ENCODE measurements at regions not wholly inside any gene's neighbourhood (a gene's known extent, or its start where the extent isn't known, plus 50 kb on each side); places are given as distances from the start of the nearest gene placed in this dataset.
"Not testable (repeated sequence)": the region's sequence is repeated elsewhere in the genome, so short reads cannot be mapped to it uniquely, and the experiment has no call there.

DNA sequence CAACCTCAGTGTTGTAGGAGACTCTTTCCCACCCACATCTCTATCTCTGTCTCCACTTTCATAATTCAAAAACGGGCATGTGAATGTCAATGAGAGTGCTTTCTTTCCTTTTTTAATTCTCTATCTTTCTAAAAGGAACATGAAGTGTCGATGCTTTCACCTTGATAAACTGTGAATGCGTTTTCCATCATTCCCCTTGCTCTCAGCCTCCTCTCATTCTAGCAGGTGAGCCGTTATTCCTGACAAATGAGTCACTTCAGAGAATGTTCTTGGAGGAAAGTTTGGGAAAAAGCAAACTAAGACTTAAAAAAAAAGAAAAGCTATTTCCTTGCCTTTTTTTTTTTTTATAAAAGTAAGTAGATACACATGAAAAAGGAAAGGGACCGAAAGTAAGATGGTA, 226.0 kb upstream of the C1orf87 start:
- DNase-seq: no peak

DNA sequence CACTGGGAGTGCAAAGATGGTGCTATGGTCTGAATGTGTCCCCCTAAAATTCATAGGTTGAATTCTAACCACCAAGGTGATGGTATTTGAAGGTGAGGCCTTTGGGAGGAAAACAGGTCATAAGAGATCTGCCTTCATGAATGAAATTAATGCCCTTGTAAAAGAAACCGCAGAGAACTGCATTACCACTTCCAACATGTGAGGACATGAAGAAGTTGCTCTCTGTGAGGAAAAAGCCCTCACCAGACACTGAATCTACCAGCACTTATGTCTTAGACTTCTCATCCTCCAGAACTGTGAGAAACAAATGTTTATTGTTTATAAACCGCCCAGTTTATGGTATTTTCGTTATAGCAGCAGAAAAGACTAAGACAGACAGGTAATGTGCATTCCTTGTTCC, 224.7 kb upstream of the C1orf87 start:
- no peak for DNase-seq

DNA sequence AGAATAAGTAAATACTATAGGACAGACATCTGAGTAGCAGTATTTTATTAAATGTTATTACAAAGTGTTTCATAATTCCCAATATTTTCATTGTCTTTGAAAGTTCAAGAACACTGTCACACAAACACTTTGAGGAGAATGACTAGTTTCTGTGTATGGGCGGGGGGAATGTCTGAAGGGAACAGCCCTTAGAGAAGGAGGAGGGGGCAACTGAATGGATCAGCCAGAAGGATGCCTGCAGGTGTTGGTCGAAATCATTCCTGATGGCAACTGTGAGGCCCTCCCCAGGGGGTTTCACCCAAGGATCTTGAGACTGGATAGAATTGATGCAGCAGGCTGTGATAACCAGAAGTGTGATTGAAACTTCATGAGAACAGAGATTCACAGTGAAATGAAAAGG, 223.2 kb upstream of the C1orf87 start:
- no peak for DNase-seq

DNA sequence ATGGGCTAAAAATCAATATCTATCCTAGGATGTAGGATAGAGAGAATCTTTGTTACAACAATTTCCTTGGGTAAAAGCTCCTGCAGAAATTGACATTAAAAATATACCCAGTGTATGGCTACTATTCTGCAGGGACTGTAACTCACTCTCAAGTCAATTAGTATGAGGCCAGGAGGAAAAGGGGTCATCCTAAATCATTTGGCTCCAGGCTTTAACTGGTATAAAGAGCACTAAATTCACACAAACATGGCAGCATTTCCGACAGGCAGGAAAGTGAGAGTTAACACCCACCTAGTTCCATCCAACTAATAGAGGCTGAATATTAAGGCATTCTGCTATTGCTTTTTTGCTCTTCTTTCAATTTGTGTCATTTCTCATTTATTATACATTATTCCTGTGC, 218.6 kb upstream of the C1orf87 start:
- no peak for DNase-seq

DNA sequence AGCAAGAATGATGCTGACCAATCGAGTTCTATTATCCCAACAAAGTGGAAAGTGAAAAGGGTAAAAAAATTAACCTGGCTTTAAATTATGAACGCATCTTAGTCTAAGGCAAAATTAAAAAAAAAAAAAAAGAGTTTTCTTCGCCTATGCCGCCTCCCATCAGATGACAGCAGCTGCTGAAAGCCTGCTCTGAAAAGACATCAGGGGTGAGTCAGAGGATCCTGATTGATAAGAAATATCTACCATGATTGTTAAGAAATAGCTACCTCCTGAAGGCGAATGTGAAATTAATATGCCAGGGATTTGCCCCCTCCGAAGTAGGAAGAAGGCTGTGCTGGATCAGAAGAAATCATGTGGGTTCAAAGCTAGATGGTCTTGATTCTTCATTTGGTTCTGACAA, 216.8 kb upstream of the C1orf87 start:
- DNase-seq: no peak

DNA sequence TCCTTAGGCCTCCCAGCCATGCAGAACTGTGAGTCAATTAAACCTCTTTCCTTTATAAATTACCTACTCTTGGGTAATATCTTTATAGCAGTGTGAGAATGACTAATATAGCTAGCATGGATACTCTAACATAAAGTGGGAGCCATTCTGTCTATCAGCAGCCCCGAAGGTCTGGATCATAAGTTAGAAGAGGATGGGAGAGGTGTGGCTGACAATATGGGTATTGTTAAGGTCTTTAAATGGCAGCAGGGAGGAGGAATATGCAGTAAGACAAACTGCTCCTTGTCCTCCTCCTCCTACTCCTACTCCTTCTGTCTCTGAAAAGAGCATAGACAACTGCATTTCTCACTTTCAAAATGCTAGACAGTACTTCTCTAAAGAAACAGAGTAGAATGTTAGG, 214.0 kb upstream of the C1orf87 start:
- no peak for DNase-seq

DNA sequence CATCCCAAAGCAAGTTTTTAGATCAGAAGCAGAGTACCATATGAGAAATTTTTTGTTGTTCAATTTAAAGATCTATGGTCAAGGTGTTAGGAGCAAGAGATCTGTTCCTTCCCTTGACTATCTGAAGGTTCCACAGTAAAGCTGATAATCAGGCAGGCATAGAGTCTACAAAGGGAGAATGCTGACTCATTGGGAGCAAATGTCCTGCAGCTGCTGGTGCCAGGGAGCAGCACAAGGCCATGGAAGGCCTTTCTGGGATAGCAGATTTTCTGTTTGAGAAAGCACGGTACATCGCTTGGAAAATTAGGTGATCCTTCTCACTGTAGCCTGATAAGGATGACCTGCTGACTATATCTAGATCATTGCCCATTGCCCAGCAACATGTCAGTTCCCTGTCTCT, 210.1 kb upstream of the C1orf87 start:
- no peak for DNase-seq

DNA sequence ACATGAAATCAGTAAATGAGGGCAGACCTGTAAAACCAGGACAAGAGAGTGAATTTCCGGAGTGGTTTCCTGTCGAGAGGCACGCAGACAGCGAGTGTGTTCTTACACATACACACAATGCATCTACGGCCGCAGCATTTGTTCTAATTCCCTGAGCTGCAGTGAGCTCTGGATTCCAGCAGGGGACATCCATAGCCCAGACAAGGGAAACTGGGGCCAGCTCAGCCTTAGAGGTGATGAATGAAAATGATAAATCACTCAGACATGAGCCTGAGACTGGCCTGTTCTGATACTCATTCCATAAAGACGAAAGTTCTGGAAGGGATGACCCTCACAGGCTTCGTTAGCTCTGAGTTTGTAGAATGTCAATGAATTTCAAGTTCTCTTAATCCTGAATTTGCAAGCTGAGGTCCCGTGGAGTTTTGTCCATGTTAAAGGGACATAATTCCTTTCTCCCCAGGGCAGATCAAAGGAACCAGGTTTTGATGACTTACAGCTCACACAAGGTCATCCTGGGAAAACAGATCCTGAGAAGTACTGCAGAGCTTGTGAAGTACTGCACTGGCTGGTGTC, 207.9 kb upstream of the C1orf87 start:
- no peak for DNase-seq

DNA sequence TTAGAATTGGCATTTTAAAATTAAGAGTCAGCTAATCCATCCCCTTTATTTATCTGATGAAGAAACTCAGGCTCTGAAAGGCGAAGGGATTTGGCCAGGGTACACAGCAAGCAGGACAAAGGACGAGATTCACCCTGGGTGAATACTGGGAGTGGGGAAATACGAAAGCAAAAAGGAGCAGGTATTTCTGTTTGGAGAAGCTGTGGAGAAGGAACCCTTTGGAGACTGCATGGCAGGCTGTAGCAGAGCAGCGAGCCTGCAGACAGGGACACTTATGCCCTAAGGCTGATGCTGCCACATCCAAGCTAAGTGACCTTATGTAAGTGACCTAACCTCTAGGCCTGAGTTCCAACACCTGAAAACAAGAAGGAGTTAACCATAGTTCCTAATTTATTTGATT, 207.2 kb upstream of the C1orf87 start:
- DNase-seq: no peak

DNA sequence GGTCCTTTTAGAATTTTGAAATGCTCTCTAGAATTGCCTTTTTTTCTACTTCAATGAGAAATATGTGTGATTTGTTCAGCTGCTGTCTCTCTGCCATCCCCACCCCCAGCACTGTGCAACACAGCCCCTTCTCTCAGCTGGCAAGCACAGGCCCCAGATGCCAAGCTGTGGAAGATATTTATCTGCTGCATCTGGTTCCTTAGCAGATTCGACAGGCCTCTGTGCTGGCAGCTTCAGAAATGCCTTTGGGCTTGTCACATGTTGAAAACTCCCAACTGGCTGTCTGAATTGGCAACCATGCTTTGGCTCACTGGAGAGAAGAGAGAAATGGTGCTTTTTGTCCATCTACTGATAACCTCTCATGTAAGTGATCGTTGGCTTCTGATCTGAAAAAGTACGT, 206.7 kb upstream of the C1orf87 start:
- DNase-seq: no peak

DNA sequence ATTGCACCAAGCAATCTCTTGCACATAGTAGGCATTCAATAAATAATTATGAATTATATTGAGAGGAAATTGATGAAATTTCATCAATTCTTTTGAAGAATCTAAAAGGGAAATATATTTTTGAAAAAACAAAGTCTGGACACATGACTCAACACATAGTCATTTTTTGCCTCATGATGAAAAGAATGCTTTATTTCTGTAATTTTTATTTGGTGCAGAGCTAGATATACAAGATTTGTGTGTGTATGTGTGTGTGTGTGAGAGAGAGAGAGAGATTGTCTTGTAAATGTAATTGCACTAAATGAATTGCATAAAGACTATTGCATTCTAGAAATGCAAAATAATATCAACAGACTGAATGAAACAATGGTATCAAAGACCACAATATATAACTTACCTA, 206.2 kb upstream of the C1orf87 start:
- no peak for DNase-seq

DNA sequence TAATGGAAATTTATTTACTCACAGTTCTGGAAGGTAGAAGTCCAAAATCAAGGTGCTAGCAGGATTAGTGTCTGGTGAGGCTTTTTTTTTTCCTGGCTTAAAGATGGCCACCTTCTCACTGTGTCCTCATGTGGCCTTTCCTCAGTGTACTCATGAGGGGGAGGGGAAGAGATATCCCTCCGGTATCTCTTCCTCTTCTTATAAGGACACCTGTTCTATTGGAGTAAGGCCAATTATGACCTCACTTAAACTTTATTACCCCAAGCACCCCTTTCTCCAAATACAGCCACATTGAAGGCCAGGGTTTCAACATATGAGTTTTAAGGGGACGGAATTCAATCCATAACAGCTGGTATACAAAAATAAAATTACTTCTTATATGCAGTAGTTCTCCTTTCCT, 203.7 kb upstream of the C1orf87 start:
- DNase-seq: no peak

DNA sequence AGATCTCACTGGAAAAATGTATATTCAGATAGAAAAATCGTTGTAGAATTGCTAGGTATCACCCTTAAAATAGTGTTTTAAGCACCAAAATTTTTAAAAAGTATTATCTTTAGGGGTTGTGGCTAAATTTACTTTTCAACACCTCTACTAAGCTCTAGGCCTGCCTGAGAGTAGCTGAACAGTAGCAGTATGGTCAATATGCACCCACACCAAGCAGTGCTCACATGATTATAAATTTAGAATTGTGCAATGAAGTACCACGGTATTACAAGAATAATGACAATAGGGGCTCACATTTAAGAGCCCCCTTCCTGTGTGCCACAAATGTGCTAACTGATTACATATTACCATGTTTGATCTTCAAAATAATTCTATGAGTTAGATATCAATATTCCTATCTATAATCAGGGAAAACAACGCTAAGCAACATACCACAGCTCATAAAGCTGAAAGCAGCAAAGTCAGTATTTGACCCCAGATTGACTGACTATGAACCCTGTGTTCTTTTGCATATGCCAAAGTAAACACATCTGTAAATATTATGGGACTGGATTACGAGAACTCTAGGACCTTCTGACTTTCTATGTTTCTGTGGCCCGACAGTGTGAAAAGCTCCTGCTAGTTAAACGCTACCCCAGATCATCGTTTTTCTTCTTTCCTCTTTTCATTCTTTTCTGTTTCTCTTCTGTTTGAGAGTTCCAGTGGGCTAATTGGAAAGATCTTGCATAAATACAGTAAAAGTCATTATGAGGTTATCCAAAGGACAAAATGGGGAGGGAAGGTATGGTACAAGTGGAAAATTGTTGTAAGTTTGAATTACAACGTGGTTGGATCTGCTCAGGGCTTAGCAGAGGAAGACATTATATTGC, 201.1 kb upstream of the C1orf87 start:
- no peak for DNase-seq

DNA sequence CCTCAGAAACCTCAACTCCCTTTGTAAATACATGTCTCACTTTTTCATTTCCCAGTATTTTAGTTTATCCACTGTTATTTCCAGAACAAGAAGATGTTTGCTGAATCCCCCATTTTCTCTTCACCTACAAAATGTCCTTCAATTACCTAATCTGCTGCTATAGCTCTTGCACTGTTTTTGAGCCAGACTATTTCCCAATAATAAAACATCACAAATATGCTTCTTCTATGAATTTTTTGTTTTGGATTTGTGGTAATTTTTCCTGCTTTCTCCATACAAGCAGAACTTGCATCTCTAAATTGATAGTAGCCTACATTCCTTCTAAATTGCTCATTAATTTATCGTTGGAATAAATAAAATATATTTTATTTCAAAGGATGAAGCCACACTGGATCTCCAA, 199.6 kb upstream of the C1orf87 start:
- no peak for DNase-seq

DNA sequence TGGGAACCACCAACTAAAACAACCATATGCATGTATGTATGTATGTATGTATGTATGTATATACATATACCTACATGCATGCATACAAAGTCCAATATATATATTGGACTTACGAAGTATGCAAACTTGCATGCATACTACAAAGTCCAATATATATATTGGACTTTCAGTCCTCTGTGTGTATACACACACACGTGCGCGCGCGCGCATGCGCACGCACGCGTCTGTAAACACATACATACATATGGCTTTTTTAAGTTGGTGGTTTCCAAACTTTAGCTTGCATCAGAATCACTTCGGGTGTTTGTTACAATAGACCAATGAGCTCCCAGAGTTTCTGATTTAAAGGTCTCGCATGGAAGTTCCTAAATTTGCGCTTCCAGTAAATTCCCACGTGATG, 197.5 kb upstream of the C1orf87 start:
- no peak for DNase-seq

DNA sequence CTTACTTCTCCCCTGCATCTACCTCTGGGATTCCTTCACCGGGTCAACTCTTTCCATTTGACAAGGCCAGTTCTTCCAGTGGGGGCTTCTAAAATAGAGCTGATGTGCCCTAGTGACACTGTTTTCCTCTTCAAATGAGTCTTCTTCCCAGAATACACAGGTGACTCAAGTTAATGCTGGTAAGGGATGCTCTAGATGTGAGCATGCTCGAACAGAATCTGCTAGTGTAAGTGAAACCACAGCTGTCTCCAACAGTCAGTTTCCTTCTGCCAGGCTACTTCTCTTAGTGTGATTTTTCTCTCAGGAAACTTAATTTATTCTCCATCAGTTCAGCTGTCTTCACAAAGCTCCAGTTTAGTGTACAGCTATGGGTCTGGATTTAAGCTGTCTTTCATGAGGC, 194.9 kb upstream of the C1orf87 start:
- no peak for DNase-seq

DNA sequence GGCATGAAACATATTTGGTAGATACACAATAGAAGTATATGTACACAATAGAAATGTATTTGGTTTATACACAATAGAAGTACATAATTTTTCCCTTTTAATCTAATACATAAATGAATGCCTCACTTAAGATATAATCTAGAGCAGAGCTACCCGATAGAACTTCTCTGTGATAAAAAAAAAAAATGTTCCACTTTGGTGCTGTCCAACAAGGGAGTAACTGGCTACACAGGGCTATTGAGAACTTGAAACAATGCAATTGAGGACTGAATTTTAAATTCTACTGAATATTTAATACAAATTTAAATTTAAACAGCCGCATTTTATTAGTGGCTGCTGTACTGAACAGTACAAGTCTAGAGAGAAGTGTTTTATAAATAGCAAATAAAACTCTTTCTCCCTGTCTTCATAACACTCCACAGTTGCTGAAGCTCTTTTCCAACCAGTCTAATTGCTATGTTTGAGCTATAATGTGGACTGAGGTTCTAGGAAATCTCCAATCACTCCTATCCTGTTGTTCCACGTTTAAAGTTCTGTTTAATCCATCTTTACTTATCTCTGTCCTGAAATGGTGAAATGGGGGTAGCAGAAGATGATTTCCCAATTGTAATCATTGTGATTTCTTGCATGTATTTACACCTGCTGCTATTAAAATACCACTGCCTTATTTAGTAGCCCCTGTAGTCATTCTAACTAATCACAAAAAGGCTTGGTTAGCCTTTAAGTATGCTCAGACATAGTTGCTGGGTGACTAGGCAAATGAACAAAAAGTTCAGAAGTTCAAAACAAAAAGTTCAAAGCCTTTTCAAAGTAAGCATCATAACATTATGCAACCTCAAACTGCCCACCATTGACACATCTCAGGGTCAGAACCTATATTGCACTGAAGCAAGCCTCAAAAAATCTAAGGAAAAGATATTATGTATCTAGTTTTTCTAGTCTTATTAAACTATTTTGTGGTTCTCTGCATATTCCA, 192.3 kb upstream of the C1orf87 start:
- DNase-seq: no peak

DNA sequence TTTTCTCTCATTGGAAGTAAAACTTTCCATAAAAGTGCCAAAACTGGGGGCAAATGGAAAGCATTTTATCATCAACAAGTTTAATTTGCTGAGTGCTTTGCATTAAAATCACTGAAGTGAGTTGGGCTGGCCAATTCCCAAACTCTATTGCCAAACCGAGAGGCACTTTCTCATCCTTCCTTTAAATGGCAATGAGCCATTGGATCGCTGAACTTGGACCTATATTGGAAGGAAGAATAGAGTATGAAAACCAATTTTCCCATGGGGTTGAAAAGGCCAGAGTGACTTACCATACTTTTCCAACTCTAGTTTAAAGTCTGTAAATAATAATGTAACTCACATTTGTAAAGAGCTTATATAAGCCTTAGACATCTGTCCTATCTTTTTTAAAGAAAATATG, 189.1 kb upstream of the C1orf87 start:
- DNase-seq: no peak

DNA sequence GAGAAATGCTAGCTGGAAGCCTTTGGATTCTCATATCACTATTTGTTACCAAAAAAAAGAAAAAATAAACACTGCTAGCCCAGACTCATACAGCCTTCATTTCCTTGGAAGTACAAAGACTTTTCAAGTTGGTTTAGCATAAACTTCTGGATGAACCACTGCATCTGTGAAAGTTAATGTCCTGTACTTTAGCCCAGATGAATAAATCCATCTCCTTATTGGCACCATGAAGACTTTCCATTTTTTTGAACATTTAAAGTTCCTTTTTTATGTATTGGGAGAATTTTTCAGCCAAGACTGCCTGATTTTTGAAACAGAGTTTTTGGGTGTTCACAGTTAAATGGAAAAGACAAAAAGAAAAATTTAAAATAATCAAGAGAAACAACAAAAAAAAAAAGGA, 184.0 kb upstream of the C1orf87 start:
- DNase-seq: no peak

DNA sequence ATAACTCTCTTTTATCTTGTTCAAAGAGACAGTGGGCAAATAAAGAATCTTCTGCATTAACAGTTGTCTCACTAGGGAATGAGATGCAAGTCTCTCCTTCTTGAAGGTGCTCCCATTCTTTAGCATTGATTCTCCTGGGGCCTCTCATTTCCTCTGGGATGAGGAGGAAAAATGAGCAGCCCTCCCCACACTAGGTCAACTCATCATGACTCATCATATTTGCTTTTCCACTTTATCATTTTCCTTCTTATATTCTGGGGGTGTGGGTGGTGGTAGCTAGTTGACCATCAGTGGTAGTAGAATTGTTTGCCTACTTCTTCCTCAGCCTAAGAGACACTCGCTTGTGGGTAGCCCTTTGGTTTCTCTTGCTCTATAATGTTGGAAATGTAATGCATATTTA, 182.0 kb upstream of the C1orf87 start:
- no peak for DNase-seq

DNA sequence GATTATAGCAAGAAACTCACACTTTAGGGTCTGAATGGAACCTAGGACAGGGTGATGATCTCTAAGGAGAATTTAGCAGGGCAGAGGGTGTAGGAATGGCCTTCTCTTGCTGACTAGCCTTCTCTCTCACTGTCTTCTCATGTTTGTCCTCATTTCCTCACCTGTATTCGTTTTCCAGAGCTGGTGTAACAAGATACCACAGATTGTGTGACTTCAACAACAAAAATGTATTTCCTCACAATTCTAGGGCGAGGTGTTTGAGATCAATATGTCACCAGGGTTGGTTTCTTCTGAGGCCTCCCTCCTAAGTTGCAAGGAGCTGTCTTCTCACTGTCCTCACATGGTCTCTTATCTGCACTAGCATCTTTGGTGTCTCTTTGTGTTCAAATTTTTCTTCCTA, 177.9 kb upstream of the C1orf87 start:
- DNase-seq: no peak

DNA sequence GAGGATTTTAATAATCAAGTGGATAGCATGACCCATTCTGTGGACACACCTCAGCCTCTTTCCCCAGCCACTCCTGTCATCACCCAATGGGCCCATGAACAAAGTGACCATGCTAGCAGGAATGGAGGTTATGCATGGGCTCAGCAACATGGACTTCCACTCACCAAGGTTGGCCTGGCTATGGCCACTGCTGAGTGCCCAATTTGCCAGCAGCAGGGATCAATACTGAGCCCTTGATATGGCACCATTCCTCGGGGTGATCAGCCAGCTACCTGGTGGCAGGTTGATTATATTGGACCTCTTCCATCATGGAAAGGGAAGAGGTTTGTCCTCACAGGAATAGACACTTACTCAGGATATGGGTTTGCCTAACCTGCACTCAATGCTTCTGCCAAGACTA, 173.9 kb upstream of the C1orf87 start:
- DNase-seq: not testable (repeated sequence)

DNA sequence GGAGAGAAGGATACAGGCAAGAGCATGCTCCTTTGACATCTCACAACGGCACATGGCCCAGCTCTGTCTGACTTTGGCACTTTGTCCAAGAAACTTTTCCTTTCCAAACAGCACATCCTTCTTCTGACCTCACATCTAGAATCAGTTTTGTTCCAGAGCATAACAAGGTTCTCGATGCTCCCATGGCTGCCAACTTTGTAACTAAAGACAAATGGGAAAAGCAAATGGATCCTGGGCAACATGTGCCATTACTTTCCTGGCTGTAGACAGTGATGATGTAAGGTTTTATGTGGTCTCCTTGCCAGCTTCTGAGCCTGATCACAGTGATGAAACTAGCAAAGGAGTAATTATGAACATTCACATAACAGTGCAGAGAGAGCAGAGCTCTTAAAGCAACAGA, 171.8 kb upstream of the C1orf87 start:
- DNase-seq: no peak

DNA sequence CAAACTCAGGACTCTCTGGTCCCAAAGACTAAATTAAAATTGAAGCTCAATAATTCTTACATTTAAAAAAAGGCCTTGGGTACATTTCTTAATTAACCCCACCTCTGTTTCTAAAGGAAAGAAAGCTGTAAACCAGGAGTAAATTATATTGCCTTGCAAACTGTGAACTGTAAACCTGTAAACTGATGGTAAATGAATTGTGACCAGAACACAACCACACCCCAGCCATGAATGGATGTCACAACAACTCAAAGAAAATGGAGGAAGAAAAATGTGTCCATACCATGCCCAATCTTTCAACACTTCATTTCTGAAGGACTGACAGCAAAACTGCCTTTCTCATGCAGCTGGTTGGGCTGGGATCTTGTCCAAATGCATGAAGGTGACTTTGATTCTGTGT, 171.3 kb upstream of the C1orf87 start:
- no peak for DNase-seq
